Stimulated activated CD4-positive, alpha-beta T cell treated with anti-CD3 and anti-CD28 coated beads, TNF-alpha, amount 100 ng/mL, for 24 hours (primary cell): ENCODE measurements at regions not wholly inside any gene's neighbourhood (a gene's known extent, or its start where the extent isn't known, plus 50 kb on each side); places are given as distances from the start of the nearest gene placed in this dataset.
"Not testable (repeated sequence)": the region's sequence is repeated elsewhere in the genome, so short reads cannot be mapped to it uniquely, and the experiment has no call there.

Source experiments
- DNase-seq, 3 experiments: peaks; one replicate each; pipeline ENCODE4 v3.0.0-alpha.2; 2020; ENCODE audit warnings: low read depth in 3 of 3

DNA sequence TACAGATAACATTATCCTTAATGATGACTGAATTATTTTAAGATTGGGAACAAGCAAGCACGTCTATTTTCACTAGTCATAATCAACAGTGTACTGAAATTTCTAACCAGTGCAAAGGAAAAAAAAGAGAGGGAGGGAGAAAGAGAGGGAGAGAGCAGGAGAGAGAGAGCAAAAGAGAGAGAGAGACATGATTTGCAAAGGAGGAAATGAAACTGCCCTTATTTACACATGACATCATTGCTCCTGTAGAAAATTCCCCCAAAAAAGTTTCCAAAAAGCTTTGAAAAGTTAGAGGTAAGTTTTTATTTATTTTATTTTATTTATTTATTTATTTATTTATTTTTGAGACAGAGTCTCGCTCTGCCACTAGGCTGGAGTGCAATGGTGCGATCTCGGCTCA is 355.3 kb upstream of the CELF4 start:
- DNase-seq: no peak

- no peak for DNase-seq
Observed at GRCh38 chr18:37913051-37913450, 347.5 kb upstream of the CELF4 start.

DNA sequence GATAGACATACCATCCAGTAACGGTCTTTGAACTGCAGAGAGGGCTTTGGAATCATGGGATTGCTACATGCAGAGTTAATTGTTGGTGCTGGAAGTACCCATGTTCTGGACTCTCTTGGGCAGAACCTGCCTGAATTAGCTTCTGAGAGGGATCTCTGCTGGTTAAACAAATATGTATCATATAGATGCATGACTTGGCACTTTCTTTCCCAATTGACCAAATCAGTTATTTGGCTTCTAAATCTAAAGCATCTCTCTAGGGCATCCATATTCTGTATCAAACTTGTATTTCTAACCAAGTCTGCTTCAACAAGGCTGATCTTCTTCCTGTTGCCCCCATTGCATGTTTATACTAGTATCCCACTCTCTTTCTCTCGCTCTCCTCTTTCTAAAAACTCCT is 336.7 kb upstream of the CELF4 start:
- DNase-seq: no peak

- no peak for DNase-seq
Observed at GRCh38 chr18:37900326-37900725, 334.7 kb upstream of the CELF4 start.

- DNase-seq: no peak
Observed at GRCh38 chr18:37889963-37890362, 324.4 kb upstream of the CELF4 start.

DNA sequence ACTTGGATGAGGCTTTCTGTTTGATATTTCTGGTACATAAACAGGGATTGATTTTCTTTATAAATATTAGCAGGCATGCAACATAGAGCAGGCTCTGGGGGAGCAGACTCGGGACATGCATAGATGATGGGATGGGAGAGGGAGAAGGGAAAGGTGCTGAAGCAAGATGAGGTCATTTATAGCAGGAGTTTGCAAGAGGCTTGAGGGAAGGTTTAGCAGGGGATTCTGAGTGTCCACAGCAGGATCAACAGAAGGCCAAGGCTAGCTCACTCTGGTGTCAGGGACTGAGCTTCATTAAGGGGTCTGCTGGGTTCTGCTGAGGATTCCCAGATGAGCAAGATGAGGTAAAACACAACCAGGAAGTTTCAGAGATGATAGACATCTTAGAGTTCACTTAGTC is 309.1 kb upstream of the CELF4 start:
- DNase-seq: no peak

- DNase-seq: no peak
Observed at GRCh38 chr18:37873416-37873815, 307.8 kb upstream of the CELF4 start.

- no peak for DNase-seq
Observed at GRCh38 chr18:37872562-37872961, 307.0 kb upstream of the CELF4 start.

- DNase-seq: no peak
Observed at GRCh38 chr18:37871561-37871960, 306.0 kb upstream of the CELF4 start.

GRCh38 chr18:37869051-37869450 is 303.5 kb upstream of the CELF4 start:
- DNase-seq: no peak

GRCh38 chr18:37864122-37864521 is 298.5 kb upstream of the CELF4 start:
- no peak for DNase-seq

DNA sequence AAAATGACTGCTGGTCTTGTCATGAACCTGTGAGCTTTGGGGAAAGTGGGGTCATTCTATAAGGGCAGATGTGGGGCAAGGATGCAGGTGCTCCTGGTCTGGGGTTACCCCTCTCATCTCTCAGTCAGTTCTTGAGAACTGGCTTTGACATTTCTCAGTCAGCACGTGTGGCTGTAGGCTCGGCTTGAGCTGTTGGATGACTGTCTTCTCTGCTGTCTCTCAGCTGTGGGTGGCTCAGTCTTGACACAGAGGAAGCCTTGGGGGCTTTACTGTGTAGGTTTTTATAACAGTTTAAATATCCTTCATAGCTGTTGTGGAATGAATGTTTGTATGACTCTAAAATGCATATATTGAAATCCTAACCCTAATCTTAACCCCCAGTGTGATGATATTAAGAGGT is 296.4 kb upstream of the CELF4 start:
- no peak for DNase-seq

GRCh38 chr18:37854396-37854795 is 288.8 kb upstream of the CELF4 start:
- DNase-seq: no peak

DNA sequence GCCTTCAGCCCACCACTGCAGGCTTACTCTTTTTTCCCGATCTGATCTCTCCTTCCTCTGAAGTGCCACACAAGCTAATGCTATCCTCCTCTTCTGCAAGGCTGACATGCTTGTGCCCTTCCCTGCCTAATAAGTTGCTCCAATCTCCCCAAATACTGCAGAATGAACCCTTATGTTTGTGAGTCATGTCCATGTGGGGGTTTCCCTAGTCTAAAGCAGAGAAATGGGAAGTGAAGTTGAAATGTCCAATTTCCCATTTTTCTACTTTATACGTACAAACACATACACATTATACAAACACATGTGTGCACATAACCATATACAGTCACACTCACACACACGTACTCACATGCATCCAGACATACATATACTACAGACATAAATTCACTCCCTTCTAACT is 288.1 kb upstream of the CELF4 start:
- no peak for DNase-seq

DNA sequence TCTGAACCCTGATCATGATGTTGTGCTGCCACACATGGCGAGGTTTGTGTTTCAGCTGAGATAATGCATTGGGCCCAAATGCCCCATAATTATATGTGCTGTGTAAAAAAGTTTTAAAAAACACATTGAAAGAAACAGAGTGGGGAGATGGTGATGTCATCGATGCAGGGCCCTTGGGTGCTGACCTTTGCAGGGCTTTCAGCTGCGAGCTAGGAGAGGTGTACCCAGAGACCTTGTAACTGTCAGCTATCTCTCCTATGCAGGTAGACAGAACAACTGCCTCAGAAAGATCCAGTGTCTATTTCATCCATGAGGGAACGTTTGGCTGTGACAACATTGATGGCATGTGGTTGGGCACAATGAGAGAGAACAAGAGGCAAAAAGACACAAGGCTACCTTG is 286.9 kb upstream of the CELF4 start:
- no peak for DNase-seq

DNA sequence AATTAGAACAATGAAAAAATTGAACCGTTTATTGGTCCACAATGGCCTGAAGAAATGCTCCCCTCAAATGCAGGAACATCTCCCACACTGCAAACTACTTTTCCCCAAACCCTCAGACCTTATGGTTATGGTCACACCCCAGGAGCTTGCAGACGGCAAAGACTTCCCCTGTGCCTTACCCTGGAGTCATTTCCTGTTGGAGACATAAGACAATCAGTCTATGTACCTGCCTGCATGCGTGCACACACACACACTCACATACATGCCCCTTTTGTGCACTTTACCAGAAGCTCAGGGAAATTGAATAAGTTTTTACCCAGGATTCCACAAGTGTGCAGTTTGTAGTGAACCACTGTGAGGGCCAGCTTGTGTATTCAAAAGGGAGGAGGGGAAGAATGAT is 281.9 kb upstream of the CELF4 start:
- DNase-seq: no peak

DNA sequence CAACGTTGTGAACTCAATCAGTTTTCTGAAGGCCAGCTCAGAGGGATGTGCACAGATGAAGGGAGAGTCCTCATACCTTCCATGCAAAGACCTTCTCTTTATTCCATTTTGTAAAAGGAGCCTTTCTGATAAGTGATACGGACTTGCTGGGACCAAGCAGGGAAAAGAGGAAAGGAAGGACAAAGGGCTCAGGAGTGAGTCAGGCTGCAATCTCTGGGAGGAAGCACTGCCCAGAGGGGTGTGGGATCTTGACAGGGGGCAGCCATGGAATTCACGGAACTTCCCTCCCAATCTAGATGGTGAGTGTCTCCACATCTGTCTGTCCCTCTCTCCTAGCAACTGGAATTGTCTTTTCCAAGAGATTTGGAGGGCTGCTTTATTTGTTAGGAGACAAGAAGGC is 281.4 kb upstream of the CELF4 start:
- DNase-seq: no peak

DNA sequence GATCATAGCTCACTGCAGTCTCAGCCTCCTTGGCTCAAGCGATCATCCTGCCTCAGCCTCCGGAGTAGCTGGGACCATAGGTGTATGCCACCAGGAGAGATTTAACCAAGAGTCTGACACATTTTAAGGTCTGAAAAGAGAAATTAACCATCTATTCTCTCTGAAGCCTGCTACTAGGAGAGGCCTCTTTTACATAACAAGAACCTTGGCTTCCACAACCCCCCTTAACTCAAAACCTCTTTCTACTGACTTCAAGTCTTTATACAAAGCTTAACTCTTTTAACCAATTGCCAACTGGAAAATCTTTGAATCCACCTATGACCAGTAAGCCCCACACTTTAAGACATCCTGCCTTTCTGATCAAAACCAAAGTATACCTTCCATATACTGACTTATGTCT is 279.9 kb upstream of the CELF4 start:
- DNase-seq: no peak

DNA sequence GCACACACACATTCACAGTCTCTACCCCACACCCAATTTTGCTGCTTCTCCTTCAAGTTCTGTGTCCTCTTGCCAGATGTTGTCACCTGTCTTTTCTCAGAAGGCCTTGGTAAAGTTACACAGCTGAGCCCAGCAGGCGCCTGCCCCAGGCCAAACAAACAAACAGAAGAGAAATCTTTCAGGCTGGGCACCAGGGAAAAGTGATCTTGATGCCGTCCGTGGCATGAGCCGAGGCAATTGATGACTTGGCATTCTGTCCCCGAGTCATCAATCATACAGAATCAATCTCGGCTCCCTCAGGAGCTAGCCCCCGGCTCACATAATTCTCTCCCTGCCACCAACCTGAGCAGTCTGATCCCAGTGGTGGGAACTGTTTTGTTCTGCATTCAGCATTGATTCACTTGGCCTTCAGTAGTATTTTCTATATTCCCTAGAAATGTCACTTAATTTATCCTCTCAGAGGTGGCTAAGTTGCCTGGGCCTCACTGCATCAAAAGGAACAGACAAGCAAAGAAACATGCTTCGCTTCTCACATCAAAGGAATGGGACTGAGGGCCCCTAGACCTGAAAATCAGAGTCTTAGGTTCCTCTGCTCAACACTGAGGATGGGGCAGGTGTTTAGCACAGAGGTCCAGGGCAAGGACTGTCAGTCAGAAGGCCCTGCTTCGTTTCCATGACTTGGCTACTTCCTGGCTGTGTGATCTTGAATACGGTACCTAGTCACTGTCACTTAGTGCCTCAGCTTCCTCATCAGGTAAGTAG is 278.8 kb upstream of the CELF4 start:
- DNase-seq: no peak

DNA sequence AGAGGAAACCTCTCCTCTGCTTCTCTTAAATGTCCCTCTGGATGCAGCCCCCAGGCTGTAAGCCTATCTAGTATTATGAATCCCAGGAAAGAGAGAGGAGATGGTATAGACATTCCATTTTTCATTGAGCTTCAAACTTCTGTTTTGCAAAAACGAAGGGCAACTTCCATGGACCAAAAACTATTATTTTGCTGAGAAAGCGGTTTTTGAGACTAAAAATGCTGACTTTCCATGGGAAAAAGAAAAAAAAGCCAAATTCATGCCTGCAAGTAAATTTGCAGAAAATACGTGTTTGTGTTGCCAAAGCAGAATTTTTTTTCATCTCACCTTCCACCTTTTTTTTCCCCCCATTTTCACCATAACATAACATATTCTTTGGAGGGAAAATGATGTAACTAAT is 272.5 kb upstream of the CELF4 start:
- DNase-seq: no peak

DNA sequence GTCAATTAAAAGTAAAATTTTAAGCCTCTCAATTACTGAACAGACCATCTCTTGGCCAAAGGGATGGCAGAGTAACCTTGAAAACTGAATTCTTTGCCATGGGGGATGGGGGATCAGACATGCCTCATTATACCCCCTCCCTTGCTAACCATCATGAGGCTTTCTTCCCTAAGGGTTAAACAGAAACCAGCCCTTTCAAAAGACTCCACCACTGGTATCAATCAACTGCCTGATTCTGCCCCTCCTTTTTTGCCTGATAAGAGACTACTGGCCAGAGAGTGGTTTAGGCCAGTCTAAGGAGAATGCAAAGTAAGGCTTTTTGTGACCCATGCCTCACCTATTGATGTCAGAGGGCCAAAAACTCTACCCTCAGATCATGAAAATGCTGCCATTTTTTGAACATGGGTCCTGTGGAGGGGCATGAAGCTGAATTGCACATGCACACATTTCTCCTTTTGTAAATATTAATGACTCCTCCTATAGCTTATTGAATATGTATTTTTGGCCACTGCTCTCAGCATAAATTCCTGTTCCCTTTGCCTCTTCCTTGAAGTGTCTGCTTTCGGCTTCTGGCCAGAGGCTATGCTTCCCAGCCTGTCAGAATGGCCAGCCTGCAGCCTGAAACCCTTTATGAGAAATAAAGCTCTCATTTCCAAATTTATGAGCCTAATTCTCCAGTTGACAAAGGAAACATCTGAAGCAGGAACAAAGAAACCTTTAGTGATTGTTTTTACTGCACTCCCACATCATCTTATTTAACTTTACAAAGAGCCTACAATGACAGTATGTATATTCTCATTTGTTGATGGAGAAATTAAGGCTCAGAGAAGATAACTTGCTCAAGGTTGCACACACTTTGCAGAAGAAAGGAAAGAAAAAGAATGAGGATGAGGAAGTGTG is 270.7 kb upstream of the CELF4 start:
- no peak for DNase-seq

DNA sequence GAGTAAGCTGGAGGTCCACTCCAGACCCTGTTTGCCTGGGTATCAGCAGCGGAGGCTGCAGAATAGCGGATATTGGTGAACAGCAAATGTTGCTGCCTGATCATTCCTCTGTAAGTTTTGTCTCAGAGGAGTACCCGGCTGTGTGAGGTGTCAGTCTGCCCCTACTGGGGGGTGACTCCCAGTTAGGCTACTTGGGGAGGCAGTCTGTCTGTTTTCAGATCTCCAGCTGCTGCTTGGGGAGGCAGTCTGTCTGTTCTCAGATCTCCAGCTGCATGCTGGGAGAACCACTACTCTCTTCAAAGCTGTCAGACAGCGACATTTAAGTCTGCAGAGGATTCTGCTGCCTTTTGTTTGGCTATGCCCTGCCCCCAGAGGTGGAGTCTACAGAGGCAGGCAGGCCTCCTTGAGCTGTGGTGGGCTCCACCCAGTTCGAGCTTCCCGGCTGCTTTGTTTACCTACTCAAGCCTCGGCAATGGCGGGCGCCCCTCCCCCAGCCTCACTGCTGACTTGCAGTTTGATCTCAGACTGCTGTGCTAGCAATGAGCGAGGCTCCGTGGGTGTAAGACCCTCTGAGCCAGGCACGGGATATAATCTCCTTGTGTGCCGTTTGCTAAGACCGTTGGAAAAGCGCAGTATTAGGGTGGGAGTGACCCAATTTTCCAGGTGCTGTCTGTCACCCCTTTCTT is 266.6 kb upstream of the CELF4 start:
- DNase-seq: not testable (repeated sequence)

- DNase-seq: no peak
Observed at GRCh38 chr18:37812961-37813360, 247.4 kb upstream of the CELF4 start.
